ENCODE measurements at regions not wholly inside any gene's neighbourhood (a gene's known extent, or its start where the extent isn't known, plus 50 kb on each side); places are given as distances from the start of the nearest gene placed in this dataset.

DNA sequence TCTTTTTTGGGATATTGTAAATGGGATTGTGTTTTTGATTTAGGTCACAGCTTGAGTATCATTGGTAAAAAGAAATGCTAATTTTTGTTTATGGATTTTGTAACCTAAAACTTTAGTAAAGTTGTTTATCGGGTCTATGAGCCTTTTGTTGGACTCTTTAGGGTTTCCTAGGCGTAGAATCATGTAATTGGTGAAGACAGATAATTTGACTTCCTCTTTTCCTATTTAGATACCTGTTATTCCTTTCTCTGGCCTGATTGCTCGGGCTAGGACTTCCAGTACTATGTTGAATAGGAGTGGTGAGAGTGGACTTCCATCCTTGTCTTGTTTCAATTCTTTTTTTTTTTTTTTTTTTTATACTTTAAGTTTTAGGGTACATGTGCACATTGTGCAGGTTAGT lies 149.0 kb downstream of the QPCT start:
- H3K4me1 Mint-ChIP-seq (ENCODE audit: low read depth) = no peaks in the 10 kb centered on the region

DNA sequence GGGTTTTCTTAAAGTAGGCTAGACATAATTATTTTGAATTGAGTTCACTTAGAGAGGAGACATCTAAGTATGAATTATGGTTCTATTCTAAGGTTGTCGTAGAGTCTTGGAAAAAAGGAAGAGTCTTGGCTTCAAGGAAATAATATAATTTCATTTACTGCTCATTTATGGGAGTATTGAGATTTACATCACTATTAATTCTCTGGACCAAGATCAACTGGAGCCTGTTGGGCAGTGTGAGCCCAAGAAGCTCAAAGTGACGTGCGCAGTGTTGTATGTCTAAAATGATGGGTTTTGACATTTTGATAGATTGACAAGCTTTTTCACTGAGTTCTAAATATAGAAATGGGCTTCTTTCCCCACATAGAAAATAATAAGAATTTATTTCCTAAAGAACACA lies 154.7 kb downstream of the QPCT start:
- Mint-ChIP-seq H3K9me3 (peaks cover 20% of the 10 kb centered on the region), H3K4me1 (ENCODE audit: low read depth) (no peaks in the 10 kb centered on the region), H3K27me3 (peaks cover 3% of the 10 kb centered on the region), H3K36me3 (ENCODE audit: low read depth) (no peaks in the 10 kb centered on the region), H3K4me3 (no peak overlapping the region), H3K27ac (no peak overlapping the region)
- intact Hi-C loops (cut with micrococcal nuclease) = no loop called here

More for the DNA sequence above, 149.0 kb downstream of the QPCT start:
- intact Hi-C loops (cut with micrococcal nuclease) = no loop called here
- Mint-ChIP-seq H3K27ac (no peak overlapping the region), H3K4me3 (no peak overlapping the region), H3K27me3 (no peaks in the 10 kb centered on the region), H3K9me3 (peaks cover 20% of the 10 kb centered on the region), H3K36me3 (ENCODE audit: low read depth) (no peaks in the 10 kb centered on the region)

DNA sequence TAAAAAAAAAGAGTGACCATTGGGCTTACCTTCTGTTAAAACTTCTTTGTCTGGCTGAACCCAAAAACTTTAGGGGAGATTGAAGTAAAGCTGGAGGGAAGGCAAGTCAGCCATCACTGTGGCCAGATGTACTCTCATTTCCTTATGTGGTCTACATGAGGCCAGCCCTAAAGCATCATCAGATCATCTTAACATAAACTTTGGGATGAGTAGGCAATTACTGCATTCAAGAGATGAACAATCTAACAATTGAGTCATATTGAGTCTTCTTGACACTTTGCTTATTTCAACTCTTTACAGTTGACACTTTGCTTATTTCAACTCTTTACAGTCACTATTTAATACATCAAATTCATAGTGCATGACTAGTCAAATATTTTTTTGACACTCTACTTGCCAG lies 155.6 kb downstream of the QPCT start:
- H3K27me3 Mint-ChIP-seq = peaks cover 3% of the 10 kb centered on the region
- no peak overlapping the region for H3K4me3 Mint-ChIP-seq
- intact Hi-C loops (cut with micrococcal nuclease) = no loop called here
- H3K9me3 Mint-ChIP-seq = peaks cover 20% of the 10 kb centered on the region
- no peaks in the 10 kb centered on the region for H3K36me3 Mint-ChIP-seq (ENCODE audit: low read depth)
- no peak overlapping the region for H3K27ac Mint-ChIP-seq
- no peaks in the 10 kb centered on the region for H3K4me1 Mint-ChIP-seq (ENCODE audit: low read depth)

DNA sequence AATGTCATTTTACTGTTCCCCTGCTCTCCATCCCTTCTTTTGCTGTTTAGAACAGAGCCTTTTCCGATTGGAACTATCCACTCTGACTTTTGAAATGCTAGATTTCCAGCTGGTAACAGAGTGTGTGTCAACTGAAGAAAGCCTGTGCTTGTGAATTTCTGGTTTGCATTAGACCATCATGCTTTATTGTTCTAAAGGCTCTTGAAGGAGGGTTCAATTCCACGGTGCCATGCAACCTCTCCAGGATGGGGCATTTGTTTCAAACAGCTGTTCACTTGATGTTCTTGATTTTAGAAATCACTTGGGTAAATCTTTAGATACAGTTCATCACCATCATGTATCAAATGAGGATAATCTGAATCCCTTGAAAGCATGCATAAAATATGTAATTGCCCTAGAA lies 156.7 kb downstream of the QPCT start:
- peaks cover 3% of the 10 kb centered on the region for H3K27me3 Mint-ChIP-seq
- intact Hi-C loops (cut with micrococcal nuclease) = no loop called here
- H3K36me3 Mint-ChIP-seq (ENCODE audit: low read depth) = no peaks in the 10 kb centered on the region
- H3K9me3 Mint-ChIP-seq = peaks cover 10% of the 10 kb centered on the region
- H3K4me1 Mint-ChIP-seq (ENCODE audit: low read depth) = no peaks in the 10 kb centered on the region
- H3K4me3 Mint-ChIP-seq = no peak overlapping the region
- H3K27ac Mint-ChIP-seq = no peak overlapping the region

DNA sequence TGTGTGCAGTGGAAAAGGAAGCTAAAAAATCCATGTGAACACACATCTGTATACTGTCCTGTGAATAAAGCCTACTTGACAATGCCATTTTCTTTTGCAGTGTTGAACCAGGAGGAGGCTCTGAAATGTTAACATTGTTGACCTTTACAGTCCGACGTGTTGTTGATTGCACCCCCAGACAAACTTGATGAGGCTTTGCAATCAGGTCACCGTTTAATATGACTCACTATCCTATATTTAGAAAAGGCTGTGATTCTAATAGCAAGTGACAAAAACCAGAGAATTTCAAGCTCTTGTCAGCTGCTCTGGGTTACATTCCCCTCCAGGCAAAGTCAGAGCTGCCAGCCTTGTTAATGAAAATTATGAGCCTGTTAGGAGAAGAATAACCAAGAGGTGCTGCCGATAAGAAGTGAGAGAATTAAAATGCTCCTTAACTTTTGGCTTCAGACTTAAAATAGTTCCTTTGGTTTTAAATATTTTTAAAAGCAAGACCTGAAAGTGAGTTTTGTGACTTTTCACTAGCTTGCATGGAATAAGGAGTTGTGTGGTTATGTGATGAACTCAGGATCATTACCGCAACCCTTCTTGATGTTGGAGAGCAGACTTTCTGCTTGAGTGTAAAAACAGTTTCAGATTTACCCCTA lies 162.1 kb downstream of the QPCT start:
- Mint-ChIP-seq H3K27me3 (peaks cover 3% of the 10 kb centered on the region), H3K4me3 (no peak overlapping the region), H3K9me3 (no peaks in the 10 kb centered on the region), H3K4me1 (ENCODE audit: low read depth) (no peaks in the 10 kb centered on the region), H3K36me3 (ENCODE audit: low read depth) (no peaks in the 10 kb centered on the region), H3K27ac (no peak overlapping the region)
- intact Hi-C loops (cut with micrococcal nuclease) = no loop called here

DNA sequence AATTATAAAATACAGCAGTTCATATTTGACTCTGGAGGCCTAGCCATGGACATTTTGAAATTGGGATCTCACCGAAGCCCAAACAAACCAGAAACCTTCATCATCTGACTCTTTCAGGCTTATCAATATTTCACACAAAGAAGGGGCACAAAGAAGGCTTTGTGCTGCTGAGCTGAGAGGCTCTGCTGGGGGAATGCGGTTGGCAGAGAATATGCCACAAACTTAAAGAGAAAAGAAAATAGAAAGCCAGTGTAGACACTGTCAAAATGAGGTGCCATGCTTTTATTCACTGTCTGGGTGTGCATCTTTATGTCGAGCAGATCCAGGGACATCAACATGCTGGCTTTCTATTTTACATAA lies 162.6 kb downstream of the QPCT start:
- H3K4me3 Mint-ChIP-seq = no peak overlapping the region
- no peaks in the 10 kb centered on the region for H3K27me3 Mint-ChIP-seq
- no peak overlapping the region for H3K27ac Mint-ChIP-seq
- H3K36me3 Mint-ChIP-seq (ENCODE audit: low read depth) = no peaks in the 10 kb centered on the region
- H3K4me1 Mint-ChIP-seq (ENCODE audit: low read depth) = no peaks in the 10 kb centered on the region
- no peaks in the 10 kb centered on the region for H3K9me3 Mint-ChIP-seq
- intact Hi-C loops (cut with micrococcal nuclease) = no loop called here

DNA sequence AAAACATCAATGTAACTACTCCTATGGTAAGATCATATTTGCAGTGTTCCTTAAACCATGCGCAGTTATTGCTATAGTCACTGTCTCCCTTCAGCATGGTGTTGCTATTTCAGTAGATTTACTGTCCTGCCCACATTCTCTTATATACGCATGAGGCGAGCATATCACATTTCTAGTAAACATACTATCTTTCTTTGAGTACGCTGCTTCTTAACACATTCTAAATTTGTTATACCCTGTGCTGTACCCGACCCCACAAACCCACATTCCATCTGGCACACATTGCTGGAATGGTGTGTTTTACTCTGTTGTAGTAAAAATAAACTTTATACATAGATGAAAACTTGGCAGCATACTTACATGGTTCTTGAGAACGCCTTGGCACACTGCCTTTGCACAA lies 163.3 kb downstream of the QPCT start:
- intact Hi-C loops (cut with micrococcal nuclease) = no loop called here
- Mint-ChIP-seq H3K4me1 (ENCODE audit: low read depth) (no peaks in the 10 kb centered on the region), H3K9me3 (no peaks in the 10 kb centered on the region), H3K4me3 (no peak overlapping the region), H3K36me3 (ENCODE audit: low read depth) (no peaks in the 10 kb centered on the region), H3K27me3 (no peaks in the 10 kb centered on the region), H3K27ac (no peak overlapping the region)

DNA sequence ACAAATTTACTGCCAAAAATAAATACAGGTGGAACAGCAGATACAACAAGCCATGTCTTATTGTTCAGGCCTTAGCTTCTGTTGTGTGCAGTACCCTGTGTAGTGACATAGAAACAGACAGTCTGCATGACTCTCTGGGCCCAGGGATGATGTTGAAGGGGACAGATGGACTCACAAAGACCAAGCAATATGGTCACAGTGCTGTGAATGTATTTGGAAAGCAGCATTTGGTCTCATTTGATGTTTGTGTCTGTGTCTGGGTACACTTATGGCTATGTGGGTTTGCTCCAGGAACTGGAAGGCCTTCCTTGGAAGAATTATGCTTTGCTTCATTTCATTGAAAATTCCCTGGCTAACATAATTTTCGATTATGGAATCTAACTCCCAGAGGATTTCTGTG lies 158.5 kb downstream of the CDC42EP3 start:
- Mint-ChIP-seq H3K36me3 (ENCODE audit: low read depth) (no peaks in the 10 kb centered on the region), H3K4me1 (ENCODE audit: low read depth) (no peaks in the 10 kb centered on the region), H3K27me3 (no peaks in the 10 kb centered on the region), H3K4me3 (no peak overlapping the region), H3K9me3 (peaks cover 15% of the 10 kb centered on the region), H3K27ac (no peak overlapping the region)
- intact Hi-C loops (cut with micrococcal nuclease) = no loop called here

DNA sequence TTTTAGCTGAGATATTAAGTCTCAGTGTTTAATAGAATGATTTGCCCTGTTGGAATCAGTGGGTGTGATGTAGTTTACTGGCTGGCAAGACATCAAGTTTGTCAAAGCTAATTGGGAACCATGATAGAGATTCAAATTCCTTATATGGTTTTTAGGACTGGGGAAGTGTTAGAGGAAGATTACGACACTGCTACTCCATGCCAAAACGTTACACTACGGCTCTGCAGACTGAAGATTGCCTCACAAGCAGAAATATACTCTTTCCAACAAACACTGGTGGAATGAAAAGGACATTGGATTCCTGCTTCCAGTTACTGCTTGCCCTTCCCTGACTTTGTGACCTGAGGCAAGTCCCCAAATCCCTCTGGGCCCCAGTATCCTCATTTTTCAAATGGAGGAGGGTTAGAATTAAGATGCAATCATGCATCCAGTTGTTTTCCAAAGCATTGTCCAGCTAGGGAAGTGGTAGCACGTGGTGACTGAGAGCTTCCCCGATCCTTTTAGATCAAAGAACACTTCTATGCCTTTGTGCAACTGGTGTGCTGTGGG lies 147.6 kb downstream of the CDC42EP3 start:
- no peaks in the 10 kb centered on the region for H3K36me3 Mint-ChIP-seq (ENCODE audit: low read depth)
- no peaks in the 10 kb centered on the region for H3K27me3 Mint-ChIP-seq
- H3K27ac Mint-ChIP-seq = peak overlapping the region; percentile 66
- intact Hi-C loops (cut with micrococcal nuclease) = no loop called here
- H3K4me1 Mint-ChIP-seq (ENCODE audit: low read depth) = peaks cover 32% of the 10 kb centered on the region
- H3K9me3 Mint-ChIP-seq = no peaks in the 10 kb centered on the region
- peak overlapping the region; percentile 30 for H3K4me3 Mint-ChIP-seq

DNA sequence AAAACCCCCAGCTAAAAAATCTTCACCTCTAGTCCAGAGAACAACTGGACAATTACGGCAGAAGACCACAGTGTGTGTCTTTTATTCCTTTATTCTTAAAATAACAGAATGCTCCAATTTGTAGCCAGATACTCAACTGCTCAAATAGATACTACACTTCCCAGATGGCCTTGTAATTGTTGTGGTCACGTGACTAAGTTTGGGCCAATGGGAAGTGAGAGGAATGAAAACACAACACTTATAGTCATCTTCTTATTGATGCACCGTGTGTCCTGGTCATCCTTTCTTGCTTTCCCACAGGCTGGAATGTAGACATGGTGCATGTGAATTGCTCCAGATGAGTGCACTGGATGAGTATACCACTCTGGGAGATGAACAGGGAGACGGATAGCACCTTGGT lies 145.1 kb downstream of the CDC42EP3 start:
- Mint-ChIP-seq H3K4me3 (no peak overlapping the region), H3K27me3 (no peaks in the 10 kb centered on the region), H3K27ac (no peak overlapping the region), H3K4me1 (ENCODE audit: low read depth) (peaks cover 32% of the 10 kb centered on the region), H3K9me3 (no peaks in the 10 kb centered on the region), H3K36me3 (ENCODE audit: low read depth) (no peaks in the 10 kb centered on the region)
- intact Hi-C loops (cut with micrococcal nuclease) = no loop called here

DNA sequence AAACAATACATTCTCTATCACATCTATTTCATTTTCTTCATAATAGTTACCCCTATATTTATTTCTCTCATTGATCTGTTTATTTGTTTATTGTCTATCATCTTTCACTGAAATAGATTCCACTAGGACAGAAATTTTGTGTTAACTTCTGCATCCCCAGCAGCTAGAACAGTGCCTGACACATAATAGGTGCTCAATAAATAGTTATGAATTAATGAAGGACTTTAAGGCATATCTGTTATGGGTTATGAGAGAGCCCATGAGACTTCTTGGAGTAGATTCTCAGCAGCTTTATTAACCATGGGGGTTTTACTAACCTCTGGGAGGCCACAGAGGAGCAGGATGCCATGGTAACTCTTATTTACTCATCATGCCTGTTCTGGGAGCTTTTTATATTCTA lies 144.6 kb downstream of the CDC42EP3 start:
- H3K27ac Mint-ChIP-seq = no peak overlapping the region
- H3K27me3 Mint-ChIP-seq = no peaks in the 10 kb centered on the region
- no peaks in the 10 kb centered on the region for H3K9me3 Mint-ChIP-seq
- H3K4me1 Mint-ChIP-seq (ENCODE audit: low read depth) = peaks cover 31% of the 10 kb centered on the region
- intact Hi-C loops (cut with micrococcal nuclease) = no loop called here
- no peak overlapping the region for H3K4me3 Mint-ChIP-seq
- no peaks in the 10 kb centered on the region for H3K36me3 Mint-ChIP-seq (ENCODE audit: low read depth)

DNA sequence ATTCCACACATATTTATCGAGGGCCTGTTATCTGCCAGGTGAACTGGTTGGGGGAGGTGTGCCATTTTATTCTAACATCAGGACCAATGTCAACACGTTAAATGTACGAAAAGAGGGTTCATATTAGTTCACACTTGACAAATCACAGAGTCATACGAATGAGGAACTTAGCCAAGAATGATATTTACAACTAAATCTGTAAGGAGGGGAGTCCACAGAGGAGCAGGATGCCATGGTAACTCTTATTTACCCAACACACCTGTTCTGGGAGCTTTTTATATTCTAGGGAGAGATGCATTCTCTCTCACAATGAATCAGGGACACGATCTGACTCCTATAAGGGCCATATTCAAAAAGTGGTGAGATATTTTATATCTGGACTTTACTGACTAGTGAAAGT lies 144.1 kb downstream of the CDC42EP3 start:
- Mint-ChIP-seq H3K9me3 (no peaks in the 10 kb centered on the region), H3K4me3 (no peak overlapping the region), H3K4me1 (ENCODE audit: low read depth) (peaks cover 27% of the 10 kb centered on the region), H3K27ac (no peak overlapping the region), H3K27me3 (no peaks in the 10 kb centered on the region), H3K36me3 (ENCODE audit: low read depth) (no peaks in the 10 kb centered on the region)
- intact Hi-C loops (cut with micrococcal nuclease) = no loop called here

DNA sequence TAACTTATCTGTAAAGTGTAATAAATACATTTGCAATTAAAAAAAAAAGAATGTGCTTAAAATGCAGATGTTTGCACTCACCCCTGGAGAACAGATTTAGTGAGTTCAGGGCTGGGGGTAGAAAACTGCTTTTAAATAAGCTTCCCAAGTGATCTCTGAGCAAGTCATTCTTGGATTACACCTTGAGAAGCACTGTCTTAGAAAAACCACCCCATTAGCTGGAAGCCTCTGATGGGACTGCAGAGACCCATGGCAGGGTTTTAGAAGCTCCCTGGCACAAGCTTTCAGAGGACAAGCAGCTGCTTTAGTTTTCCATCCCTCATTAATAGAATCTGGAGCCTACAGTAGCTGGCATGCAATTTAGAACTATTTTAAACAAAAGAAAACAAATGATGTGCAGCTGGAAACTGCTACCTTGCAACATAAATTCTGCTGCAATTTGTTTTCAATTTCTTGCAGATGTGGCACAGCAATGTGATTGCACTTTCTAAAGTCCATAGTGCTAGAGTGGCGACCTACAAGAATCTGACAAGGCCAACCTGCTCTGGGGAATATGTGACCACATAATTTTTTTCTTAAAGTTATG lies 141.5 kb downstream of the CDC42EP3 start:
- no peak overlapping the region for H3K4me3 Mint-ChIP-seq
- H3K4me1 Mint-ChIP-seq (ENCODE audit: low read depth) = peaks cover 25% of the 10 kb centered on the region
- H3K36me3 Mint-ChIP-seq (ENCODE audit: low read depth) = no peaks in the 10 kb centered on the region
- H3K9me3 Mint-ChIP-seq = peaks cover 9% of the 10 kb centered on the region
- no peak overlapping the region for H3K27ac Mint-ChIP-seq
- intact Hi-C loops (cut with micrococcal nuclease) = no loop called here
- no peaks in the 10 kb centered on the region for H3K27me3 Mint-ChIP-seq

DNA sequence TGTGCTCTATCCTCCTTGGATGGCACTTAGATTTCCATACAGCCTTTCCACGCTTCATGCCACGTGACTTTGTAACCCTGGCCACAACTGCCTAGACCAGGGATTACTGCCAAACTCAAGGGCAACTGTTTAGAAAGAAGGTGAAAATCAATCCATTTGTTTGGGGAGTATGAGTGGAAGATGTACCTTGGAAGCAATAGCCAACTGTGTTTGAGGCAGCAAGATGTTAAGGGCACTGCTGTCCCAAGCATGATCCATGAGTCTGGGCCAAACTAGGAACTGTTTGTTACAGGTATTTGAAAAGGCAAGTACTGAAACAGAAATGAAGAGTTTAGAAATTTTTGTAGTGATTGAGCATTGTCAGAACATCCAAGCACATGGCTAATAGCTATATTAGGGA lies 138.9 kb downstream of the CDC42EP3 start:
- Mint-ChIP-seq H3K4me3 (no peak overlapping the region), H3K36me3 (ENCODE audit: low read depth) (no peaks in the 10 kb centered on the region), H3K27ac (peak overlapping the region; percentile 56), H3K4me1 (ENCODE audit: low read depth) (peaks cover 16% of the 10 kb centered on the region), H3K27me3 (no peaks in the 10 kb centered on the region), H3K9me3 (peaks cover 9% of the 10 kb centered on the region)
- intact Hi-C loops (cut with micrococcal nuclease) = no loop called here

DNA sequence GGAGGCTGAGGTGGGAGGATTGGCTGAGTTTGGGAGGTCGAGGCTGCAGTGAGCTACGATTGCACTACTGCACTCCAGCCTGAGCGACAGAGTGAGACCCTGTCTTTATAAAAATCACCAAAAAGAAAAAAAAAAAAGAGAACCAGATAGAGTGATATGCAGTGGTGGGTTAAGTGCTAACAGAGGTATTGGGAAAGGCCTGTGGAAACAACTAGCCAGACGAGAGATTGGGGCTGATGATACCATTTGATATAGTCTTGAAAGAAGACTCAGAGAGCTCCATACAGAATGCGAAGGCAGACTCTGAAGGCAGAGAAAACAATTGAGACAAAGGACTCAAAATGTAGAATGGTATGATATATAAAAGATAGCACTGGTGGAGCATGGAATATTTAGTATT lies 134.1 kb downstream of the CDC42EP3 start:
- Mint-ChIP-seq H3K4me3 (no peak overlapping the region), H3K27ac (no peak overlapping the region), H3K9me3 (peaks cover 17% of the 10 kb centered on the region), H3K36me3 (ENCODE audit: low read depth) (no peaks in the 10 kb centered on the region), H3K27me3 (peaks cover 1% of the 10 kb centered on the region), H3K4me1 (ENCODE audit: low read depth) (peaks cover 10% of the 10 kb centered on the region)
- intact Hi-C loops (cut with micrococcal nuclease) = no loop called here

Data from dendritic cell treated with granulocyte-macrophage colony-stimulating factor and Interleukin-4, amounts not matched to agents 40 ng/mL and 50 ng/mL, for 4 days (primary cell).